ENCODE measurements at regions not wholly inside any gene's neighbourhood (a gene's known extent, or its start where the extent isn't known, plus 50 kb on each side); places are given as distances from the start of the nearest gene placed in this dataset.
"Not testable (repeated sequence)": the region's sequence is repeated elsewhere in the genome, so short reads cannot be mapped to it uniquely, and the experiment has no call there.

DNA sequence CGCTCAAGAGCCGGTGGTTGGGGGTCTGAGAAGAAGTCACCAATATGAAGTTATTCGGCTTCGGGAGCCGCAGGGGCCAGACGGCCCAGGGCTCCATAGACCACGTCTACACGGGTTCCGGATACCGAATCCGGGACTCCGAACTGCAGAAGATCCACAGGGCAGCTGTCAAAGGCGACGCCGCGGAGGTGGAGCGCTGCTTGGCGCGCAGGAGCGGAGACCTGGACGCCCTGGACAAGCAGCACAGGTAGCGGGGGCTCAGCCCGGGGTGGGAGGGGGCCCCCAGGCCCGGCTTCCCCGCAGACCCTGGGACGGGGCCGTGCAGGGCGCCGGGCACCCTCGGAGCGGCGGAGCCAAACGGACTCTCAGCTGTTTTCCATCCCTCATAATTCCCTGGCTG is 867.9 kb downstream of the SPATA31A1 start:
- not testable (repeated sequence) for TF ChIP-seq EZH2phosphoT487 (IDR thresholded peaks at IDR 0.05; ENCODE audit: borderline replicate concordance); MAX (IDR thresholded peaks at IDR 0.05); CTCF (IDR thresholded peaks at IDR 0.05 in 2 of 3, conservative IDR thresholded peaks at IDR 0.05 in 1 of 3; ENCODE audit: borderline replicate concordance in 1 of 3, insufficient read depth in 1 of 3, low read depth in 2 of 3, low read length in 2 of 3); SRF (IDR thresholded peaks at IDR 0.05; ENCODE audit: low read depth); TCF7L2 (IDR thresholded peaks at IDR 0.05; ENCODE audit: borderline replicate concordance, extremely low read depth, insufficient read depth, insufficient read length); ZBTB33 (IDR thresholded peaks at IDR 0.05; ENCODE audit: extremely low read depth, insufficient replicate concordance, low read length); FOSL1 (IDR thresholded peaks at IDR 0.05; ENCODE audit: low read depth); CEBPB (IDR thresholded peaks at IDR 0.05; ENCODE audit: low read depth); JUND (IDR thresholded peaks at IDR 0.05)

Data from HCT116 (cell line).